Ishikawa (cell line): ENCODE measurements at regions not wholly inside any gene's neighbourhood (a gene's known extent, or its start where the extent isn't known, plus 50 kb on each side); places are given as distances from the start of the nearest gene placed in this dataset.

Experiments used
- CEBPB ChIP-seq: IDR thresholded peaks from 2 replicates; pipeline ENCODE4 v1.6.1; 2012
- CREB1 ChIP-seq: IDR thresholded peaks from 2 replicates; pipeline ENCODE4 v1.6.1; 2012; ENCODE audit warnings: low read depth
- EGR1 ChIP-seq: IDR thresholded peaks from 2 replicates; pipeline ENCODE4 v1.6.1; 2012
- EP300 ChIP-seq: IDR thresholded peaks from 2 replicates; pipeline ENCODE4 v1.6.1; 2012; ENCODE audit warnings: borderline replicate concordance
- FOXM1 ChIP-seq: IDR thresholded peaks from 2 replicates; pipeline ENCODE4 v1.6.1; 2012; ENCODE audit warnings: low read depth, borderline replicate concordance
- NFIC ChIP-seq: IDR thresholded peaks from 2 replicates; pipeline ENCODE4 v1.6.1; 2012
- RAD21 ChIP-seq: IDR thresholded peaks from 2 replicates; pipeline ENCODE4 v1.6.1; 2012; ENCODE audit warnings: low read depth
- REST ChIP-seq: IDR thresholded peaks from 2 replicates; pipeline ENCODE4 v1.6.1; 2012; ENCODE audit warnings: low read depth, mild to moderate bottlenecking
- TAF1 ChIP-seq: IDR thresholded peaks from 2 replicates; pipeline ENCODE4 v1.6.1; 2012; ENCODE audit warnings: low read depth, mild to moderate bottlenecking
- TCF12 ChIP-seq: IDR thresholded peaks from 2 replicates; pipeline ENCODE4 v1.6.1; 2012; ENCODE audit warnings: low read depth
- TEAD4 ChIP-seq: IDR thresholded peaks from 2 replicates; pipeline ENCODE4 v1.6.1; 2012
- USF1 ChIP-seq: IDR thresholded peaks from 2 replicates; pipeline ENCODE4 v1.6.1; 2012
- YY1 ChIP-seq: IDR thresholded peaks from 2 replicates; pipeline ENCODE4 v1.6.1; 2012; ENCODE audit warnings: low read depth
- ZBTB7A ChIP-seq: IDR thresholded peaks from 2 replicates; pipeline ENCODE4 v1.6.1; 2012; ENCODE audit warnings: low read depth
- TF ChIP-seq, protein P1 (sequence below): IDR thresholded peaks from 2 replicates; pipeline ENCODE4 v1.6.1; 2012

DNA sequence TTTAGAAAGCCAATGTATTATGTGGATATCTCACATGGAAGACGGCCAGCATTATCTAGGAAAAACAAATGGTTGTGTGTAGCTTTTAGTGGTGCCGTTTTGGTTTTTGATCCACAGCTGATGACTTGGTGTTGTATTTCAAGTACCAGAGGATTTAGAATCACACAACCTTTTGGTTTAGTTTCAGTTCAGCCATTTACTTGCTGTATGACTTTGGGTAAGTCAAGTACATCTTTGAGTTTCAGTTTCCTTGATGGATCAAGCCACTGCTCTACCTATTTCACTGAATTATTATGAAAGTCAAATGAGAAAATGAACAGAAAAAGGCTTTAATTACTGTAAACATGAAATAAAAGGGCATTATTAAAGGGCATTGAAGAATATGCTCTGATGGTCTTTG, 205.6 kb downstream of the ZIC3 start:
- no peak for TF ChIP-seq USF1
- no peak for TF ChIP-seq RAD21

- TF ChIP-seq CEBPB (no peak), NFIC (no peak), YY1 (no peak), FOXM1 (no peak), USF1 (no peak), TEAD4 (no peak), EP300 (no peak), TCF12 (no peak), CREB1 (no peak), RAD21 (no peak), EGR1 (no peak), REST (no peak), ZBTB7A (no peak), TAF1 (no peak)
- TF ChIP-seq, protein P1, sequence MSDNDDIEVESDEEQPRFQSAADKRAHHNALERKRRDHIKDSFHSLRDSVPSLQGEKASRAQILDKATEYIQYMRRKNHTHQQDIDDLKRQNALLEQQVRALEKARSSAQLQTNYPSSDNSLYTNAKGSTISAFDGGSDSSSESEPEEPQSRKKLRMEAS = no peak
These were observed 226.3 kb downstream of the ZIC3 start for GRCh38 chrX:137792214-137792613.

- TF ChIP-seq YY1 = no peak
- no peak for TF ChIP-seq RAD21
- no peak for TF ChIP-seq USF1
- TF ChIP-seq, protein P1 = no peak
- TF ChIP-seq EGR1 = no peak
- TF ChIP-seq CREB1 = no peak
- no peak for TF ChIP-seq CEBPB
- TF ChIP-seq NFIC = no peak
- TF ChIP-seq REST = no peak
- no peak for TF ChIP-seq TEAD4
- TF ChIP-seq ZBTB7A = no peak
- TF ChIP-seq TCF12 = no peak
- TF ChIP-seq TAF1 = no peak
- TF ChIP-seq EP300 = no peak
- no peak for TF ChIP-seq FOXM1
These were observed 257.3 kb downstream of the ZIC3 start for GRCh38 chrX:137823257-137823656.

DNA sequence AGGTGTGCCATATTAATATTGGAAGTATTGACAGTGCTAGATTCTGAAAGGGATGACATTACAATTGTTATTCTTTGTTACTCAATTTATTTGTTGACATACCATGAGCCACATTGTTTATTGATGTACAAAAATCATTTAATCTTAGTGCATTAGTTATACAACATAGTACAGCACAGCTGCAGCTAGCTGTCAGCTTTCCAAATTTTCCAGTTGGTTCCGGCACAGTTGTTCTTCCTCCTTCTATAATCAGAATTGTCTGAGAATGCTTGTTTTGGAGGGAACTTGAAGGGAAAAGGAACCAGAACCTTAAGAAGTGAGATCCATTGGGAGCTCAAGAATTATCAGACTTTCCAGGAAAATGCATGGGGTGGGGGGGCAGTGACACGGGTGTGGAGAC, 281.4 kb downstream of the ZIC3 start:
- TF ChIP-seq EGR1 (no peak), RAD21 (no peak), REST (no peak), TCF12 (no peak), TEAD4 (no peak), YY1 (no peak), USF1 (no peak), EP300 (no peak), NFIC (no peak), FOXM1 (no peak), ZBTB7A (no peak), CREB1 (no peak), TAF1 (no peak), CEBPB (no peak)
- TF ChIP-seq, protein P1 = no peak
